K562 (cell line): ENCODE measurements at regions not wholly inside any gene's neighbourhood (a gene's known extent, or its start where the extent isn't known, plus 50 kb on each side); places are given as distances from the start of the nearest gene placed in this dataset.

Source experiments
- CREB3L1 ChIP-seq: fragments of 450-650 bp; IDR thresholded peaks from 2 replicates; pipeline ENCODE4 v1.6.1; 2014; ENCODE audit warnings: low read depth, mild to moderate bottlenecking, moderate library complexity, borderline replicate concordance
- EHMT2 ChIP-seq: fragments of 450-650 bp; IDR thresholded peaks from 2 replicates; pipeline ENCODE4 v1.6.1; 2018; ENCODE audit warnings: antibody characterized with exemption
- PRMT5 ChIP-seq: sonication (generic); formaldehyde crosslinking; IDR thresholded peaks from 2 replicates; pipeline ENCODE4 v1.5.0; 2020; ENCODE audit warnings: missing genetic modification reagents
- REST ChIP-seq, 2 experiments: fragments of 450-650 bp; formaldehyde crosslinking in 1 of 2; IDR thresholded peaks; 2 replicates each; pipeline versions ENCODE4 v1.4.0 to v1.6.1; 2014 to 2020; ENCODE audit warnings: mild to moderate bottlenecking in 2 of 2, borderline replicate concordance in 1 of 2, low read depth in 1 of 2
- SREBF2 ChIP-seq: sonication (generic); formaldehyde crosslinking; IDR thresholded peaks from 2 replicates; pipeline ENCODE4 v1.4.0; 2020; ENCODE audit warnings: mild to moderate bottlenecking, missing genetic modification reagents
- ZEB2 ChIP-seq: fragments of 450-650 bp; IDR thresholded peaks from 2 replicates; pipeline ENCODE4 v1.6.1; 2016
- TF ChIP-seq, protein P1 (sequence below): fragments of 450-650 bp; IDR thresholded peaks from 2 replicates; pipeline ENCODE4 v1.6.1; 2016; ENCODE audit warnings: mild to moderate bottlenecking, moderate library complexity

- peak; percentile 34 for TF ChIP-seq REST (IDR thresholded peaks at IDR 0.05; ENCODE audit: borderline replicate concordance)
- TF ChIP-seq REST (CRISPR knock-in tag; IDR thresholded peaks at IDR 0.05; ENCODE audit: low read depth) = no peak
- TF ChIP-seq EHMT2 = peak; percentile 34; the same call in 1 of the 2 replicates
- TF ChIP-seq CREB3L1 = no peak
- 0 out of 2 replicates have a peak, but pooled peaks have one; percentile 29 for TF ChIP-seq ZEB2
- TF ChIP-seq SREBF2 (CRISPR knock-in tag) = no peak
- TF ChIP-seq PRMT5 (CRISPR knock-in tag) = no peak
- TF ChIP-seq, protein P1, sequence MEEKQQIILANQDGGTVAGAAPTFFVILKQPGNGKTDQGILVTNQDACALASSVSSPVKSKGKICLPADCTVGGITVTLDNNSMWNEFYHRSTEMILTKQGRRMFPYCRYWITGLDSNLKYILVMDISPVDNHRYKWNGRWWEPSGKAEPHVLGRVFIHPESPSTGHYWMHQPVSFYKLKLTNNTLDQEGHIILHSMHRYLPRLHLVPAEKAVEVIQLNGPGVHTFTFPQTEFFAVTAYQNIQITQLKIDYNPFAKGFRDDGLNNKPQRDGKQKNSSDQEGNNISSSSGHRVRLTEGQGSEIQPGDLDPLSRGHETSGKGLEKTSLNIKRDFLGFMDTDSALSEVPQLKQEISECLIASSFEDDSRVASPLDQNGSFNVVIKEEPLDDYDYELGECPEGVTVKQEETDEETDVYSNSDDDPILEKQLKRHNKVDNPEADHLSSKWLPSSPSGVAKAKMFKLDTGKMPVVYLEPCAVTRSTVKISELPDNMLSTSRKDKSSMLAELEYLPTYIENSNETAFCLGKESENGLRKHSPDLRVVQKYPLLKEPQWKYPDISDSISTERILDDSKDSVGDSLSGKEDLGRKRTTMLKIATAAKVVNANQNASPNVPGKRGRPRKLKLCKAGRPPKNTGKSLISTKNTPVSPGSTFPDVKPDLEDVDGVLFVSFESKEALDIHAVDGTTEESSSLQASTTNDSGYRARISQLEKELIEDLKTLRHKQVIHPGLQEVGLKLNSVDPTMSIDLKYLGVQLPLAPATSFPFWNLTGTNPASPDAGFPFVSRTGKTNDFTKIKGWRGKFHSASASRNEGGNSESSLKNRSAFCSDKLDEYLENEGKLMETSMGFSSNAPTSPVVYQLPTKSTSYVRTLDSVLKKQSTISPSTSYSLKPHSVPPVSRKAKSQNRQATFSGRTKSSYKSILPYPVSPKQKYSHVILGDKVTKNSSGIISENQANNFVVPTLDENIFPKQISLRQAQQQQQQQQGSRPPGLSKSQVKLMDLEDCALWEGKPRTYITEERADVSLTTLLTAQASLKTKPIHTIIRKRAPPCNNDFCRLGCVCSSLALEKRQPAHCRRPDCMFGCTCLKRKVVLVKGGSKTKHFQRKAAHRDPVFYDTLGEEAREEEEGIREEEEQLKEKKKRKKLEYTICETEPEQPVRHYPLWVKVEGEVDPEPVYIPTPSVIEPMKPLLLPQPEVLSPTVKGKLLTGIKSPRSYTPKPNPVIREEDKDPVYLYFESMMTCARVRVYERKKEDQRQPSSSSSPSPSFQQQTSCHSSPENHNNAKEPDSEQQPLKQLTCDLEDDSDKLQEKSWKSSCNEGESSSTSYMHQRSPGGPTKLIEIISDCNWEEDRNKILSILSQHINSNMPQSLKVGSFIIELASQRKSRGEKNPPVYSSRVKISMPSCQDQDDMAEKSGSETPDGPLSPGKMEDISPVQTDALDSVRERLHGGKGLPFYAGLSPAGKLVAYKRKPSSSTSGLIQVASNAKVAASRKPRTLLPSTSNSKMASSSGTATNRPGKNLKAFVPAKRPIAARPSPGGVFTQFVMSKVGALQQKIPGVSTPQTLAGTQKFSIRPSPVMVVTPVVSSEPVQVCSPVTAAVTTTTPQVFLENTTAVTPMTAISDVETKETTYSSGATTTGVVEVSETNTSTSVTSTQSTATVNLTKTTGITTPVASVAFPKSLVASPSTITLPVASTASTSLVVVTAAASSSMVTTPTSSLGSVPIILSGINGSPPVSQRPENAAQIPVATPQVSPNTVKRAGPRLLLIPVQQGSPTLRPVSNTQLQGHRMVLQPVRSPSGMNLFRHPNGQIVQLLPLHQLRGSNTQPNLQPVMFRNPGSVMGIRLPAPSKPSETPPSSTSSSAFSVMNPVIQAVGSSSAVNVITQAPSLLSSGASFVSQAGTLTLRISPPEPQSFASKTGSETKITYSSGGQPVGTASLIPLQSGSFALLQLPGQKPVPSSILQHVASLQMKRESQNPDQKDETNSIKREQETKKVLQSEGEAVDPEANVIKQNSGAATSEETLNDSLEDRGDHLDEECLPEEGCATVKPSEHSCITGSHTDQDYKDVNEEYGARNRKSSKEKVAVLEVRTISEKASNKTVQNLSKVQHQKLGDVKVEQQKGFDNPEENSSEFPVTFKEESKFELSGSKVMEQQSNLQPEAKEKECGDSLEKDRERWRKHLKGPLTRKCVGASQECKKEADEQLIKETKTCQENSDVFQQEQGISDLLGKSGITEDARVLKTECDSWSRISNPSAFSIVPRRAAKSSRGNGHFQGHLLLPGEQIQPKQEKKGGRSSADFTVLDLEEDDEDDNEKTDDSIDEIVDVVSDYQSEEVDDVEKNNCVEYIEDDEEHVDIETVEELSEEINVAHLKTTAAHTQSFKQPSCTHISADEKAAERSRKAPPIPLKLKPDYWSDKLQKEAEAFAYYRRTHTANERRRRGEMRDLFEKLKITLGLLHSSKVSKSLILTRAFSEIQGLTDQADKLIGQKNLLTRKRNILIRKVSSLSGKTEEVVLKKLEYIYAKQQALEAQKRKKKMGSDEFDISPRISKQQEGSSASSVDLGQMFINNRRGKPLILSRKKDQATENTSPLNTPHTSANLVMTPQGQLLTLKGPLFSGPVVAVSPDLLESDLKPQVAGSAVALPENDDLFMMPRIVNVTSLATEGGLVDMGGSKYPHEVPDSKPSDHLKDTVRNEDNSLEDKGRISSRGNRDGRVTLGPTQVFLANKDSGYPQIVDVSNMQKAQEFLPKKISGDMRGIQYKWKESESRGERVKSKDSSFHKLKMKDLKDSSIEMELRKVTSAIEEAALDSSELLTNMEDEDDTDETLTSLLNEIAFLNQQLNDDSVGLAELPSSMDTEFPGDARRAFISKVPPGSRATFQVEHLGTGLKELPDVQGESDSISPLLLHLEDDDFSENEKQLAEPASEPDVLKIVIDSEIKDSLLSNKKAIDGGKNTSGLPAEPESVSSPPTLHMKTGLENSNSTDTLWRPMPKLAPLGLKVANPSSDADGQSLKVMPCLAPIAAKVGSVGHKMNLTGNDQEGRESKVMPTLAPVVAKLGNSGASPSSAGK = peak; percentile 45
These were observed 67.5 kb upstream of the MBOAT2 start (continued) for GRCh38 chr2:9071032-9071431.
